ENCODE measurements at regions not wholly inside any gene's neighbourhood (a gene's known extent, or its start where the extent isn't known, plus 50 kb on each side); places are given as distances from the start of the nearest gene placed in this dataset.

DNA sequence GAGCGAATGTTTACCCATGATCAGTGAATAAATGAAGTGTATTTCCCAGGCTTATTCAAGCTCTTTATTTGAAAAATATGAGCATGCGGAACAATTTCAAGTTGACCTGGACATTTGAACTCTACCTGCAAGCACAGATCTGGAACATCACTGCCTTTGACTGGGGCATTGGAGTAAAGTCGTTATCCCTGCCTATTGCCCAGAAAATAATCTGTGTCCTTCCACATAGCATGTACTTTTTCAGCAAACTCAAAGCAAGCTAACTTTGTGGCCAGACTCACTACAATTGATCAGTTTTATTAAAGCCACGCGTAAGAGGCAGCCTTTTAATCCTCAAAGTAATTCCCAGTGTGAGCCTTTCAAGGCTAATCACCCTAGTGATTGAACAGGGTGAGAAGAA is 73.4 kb upstream of the PAK5 start:
- TF ChIP-seq JUN (IDR thresholded peaks at IDR 0.05; ENCODE audit: borderline replicate concordance, insufficient read depth, insufficient read length, low read depth) (no peak), POLR2A (IDR thresholded peaks at IDR 0.05; ENCODE audit: low read depth, low read length) (no peak), EZH2 (IDR thresholded peaks at IDR 0.05; ENCODE audit: borderline replicate concordance, low read depth, low read length, severe bottlenecking) (no peak)
- TF ChIP-seq, protein P1, sequence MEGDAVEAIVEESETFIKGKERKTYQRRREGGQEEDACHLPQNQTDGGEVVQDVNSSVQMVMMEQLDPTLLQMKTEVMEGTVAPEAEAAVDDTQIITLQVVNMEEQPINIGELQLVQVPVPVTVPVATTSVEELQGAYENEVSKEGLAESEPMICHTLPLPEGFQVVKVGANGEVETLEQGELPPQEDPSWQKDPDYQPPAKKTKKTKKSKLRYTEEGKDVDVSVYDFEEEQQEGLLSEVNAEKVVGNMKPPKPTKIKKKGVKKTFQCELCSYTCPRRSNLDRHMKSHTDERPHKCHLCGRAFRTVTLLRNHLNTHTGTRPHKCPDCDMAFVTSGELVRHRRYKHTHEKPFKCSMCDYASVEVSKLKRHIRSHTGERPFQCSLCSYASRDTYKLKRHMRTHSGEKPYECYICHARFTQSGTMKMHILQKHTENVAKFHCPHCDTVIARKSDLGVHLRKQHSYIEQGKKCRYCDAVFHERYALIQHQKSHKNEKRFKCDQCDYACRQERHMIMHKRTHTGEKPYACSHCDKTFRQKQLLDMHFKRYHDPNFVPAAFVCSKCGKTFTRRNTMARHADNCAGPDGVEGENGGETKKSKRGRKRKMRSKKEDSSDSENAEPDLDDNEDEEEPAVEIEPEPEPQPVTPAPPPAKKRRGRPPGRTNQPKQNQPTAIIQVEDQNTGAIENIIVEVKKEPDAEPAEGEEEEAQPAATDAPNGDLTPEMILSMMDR (IDR thresholded peaks at IDR 0.05; ENCODE audit: extremely low read depth in 1 of 2, insufficient read depth in 1 of 2, low read depth in 1 of 2, low read length in 2 of 2): no peak

All from endothelial cell of umbilical vein (primary cell).